Activated B cell treated with CpG ODN at 0.5 μM for 24 hours (primary cell): ENCODE measurements at regions not wholly inside any gene's neighbourhood (a gene's known extent, or its start where the extent isn't known, plus 50 kb on each side); places are given as distances from the start of the nearest gene placed in this dataset.
"Not testable (repeated sequence)": the region's sequence is repeated elsewhere in the genome, so short reads cannot be mapped to it uniquely, and the experiment has no call there.

Experiments
- ATAC-seq: fragments of 200-7000 bp; cut with Tn5 transposase; one replicate; pipeline ENCODE4 v1.10.0; 2021; ENCODE audit warnings: low read depth, mild to moderate bottlenecking, moderate library complexity
- CTCF ChIA-PET: fragments of 350-600 bp; sonication (Branson Sonifier 250); formaldehyde crosslinking; loops from one replicate; lab custom pipeline; 2021; ENCODE audit warnings: antibody characterized with exemption; lab: Charles Lee
- POLR2A ChIA-PET: fragments of 350-600 bp; sonication (Branson Sonifier 250); formaldehyde crosslinking; loops from one replicate; lab custom pipeline; 2021; ENCODE audit warnings: antibody characterized with exemption; lab: Charles Lee
- DNase-seq: peaks from one replicate; pipeline ENCODE4 v3.0.0; 2022
- H3K27ac Mint-ChIP-seq: one replicate; pipeline ENCODE4 v1.8.0; 2020; ENCODE audit warnings: mixed read lengths
- H3K27me3 Mint-ChIP-seq: one replicate; pipeline ENCODE4 v1.8.0; 2021; ENCODE audit warnings: mixed read lengths
- H3K36me3 Mint-ChIP-seq: one replicate; pipeline ENCODE4 v1.8.0; 2021; ENCODE audit warnings: low read depth, mixed read lengths
- H3K4me1 Mint-ChIP-seq: one replicate; pipeline ENCODE4 v1.8.0; 2021; ENCODE audit warnings: mixed read lengths
- H3K4me3 Mint-ChIP-seq: one replicate; pipeline ENCODE4 v1.8.0; 2020; ENCODE audit warnings: mild to moderate bottlenecking, mixed read lengths
- H3K9me3 Mint-ChIP-seq: one replicate; pipeline ENCODE4 v1.8.0; 2020; ENCODE audit warnings: mixed read lengths
- intact Hi-C: fragments of 100-400 bp; cut with micrococcal nuclease; formaldehyde crosslinking; loops from one replicate; pipeline ENCODE4 v1.15.1; 2024
- TF ChIP-seq, protein P1 (sequence below): fragments of 200-600 bp; IDR thresholded peaks from one replicate; pipeline ENCODE4 v1.8.0; 2022; ENCODE audit warnings: antibody characterized with exemption, mild to moderate bottlenecking

GRCh38 chr1:83058327-83058726 lies 940.6 kb downstream of the TTLL7 start:
- H3K27ac Mint-ChIP-seq: no peak overlapping the region
- H3K27me3 Mint-ChIP-seq: no peaks in the 10 kb centered on the region
- CTCF ChIA-PET: no interaction called here
- intact Hi-C loops: no loop called here
- no peaks in the 10 kb centered on the region for H3K4me1 Mint-ChIP-seq
- no peak overlapping the region for H3K4me3 Mint-ChIP-seq
- POLR2A ChIA-PET: no interaction called here
- DNase-seq (no peak), ATAC-seq (no peak)
- no peaks in the 10 kb centered on the region for H3K36me3 Mint-ChIP-seq
- no peaks in the 10 kb centered on the region for H3K9me3 Mint-ChIP-seq
- TF ChIP-seq, protein P1, sequence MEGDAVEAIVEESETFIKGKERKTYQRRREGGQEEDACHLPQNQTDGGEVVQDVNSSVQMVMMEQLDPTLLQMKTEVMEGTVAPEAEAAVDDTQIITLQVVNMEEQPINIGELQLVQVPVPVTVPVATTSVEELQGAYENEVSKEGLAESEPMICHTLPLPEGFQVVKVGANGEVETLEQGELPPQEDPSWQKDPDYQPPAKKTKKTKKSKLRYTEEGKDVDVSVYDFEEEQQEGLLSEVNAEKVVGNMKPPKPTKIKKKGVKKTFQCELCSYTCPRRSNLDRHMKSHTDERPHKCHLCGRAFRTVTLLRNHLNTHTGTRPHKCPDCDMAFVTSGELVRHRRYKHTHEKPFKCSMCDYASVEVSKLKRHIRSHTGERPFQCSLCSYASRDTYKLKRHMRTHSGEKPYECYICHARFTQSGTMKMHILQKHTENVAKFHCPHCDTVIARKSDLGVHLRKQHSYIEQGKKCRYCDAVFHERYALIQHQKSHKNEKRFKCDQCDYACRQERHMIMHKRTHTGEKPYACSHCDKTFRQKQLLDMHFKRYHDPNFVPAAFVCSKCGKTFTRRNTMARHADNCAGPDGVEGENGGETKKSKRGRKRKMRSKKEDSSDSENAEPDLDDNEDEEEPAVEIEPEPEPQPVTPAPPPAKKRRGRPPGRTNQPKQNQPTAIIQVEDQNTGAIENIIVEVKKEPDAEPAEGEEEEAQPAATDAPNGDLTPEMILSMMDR: no peak

GRCh38 chr1:83055391-83056170 lies 943.4 kb downstream of the TTLL7 start:
- TF ChIP-seq, protein P1: no peak
- intact Hi-C loops: no loop called here
- Mint-ChIP-seq H3K27me3 (no peaks in the 10 kb centered on the region), H3K4me3 (no peak overlapping the region), H3K9me3 (peaks cover 10% of the 10 kb centered on the region), H3K4me1 (no peaks in the 10 kb centered on the region), H3K36me3 (peaks cover 3% of the 10 kb centered on the region), H3K27ac (no peak overlapping the region)
- ATAC-seq (no peak), DNase-seq (no peak)
- ChIA-PET CTCF (no interaction called here), POLR2A (no interaction called here)

DNA sequence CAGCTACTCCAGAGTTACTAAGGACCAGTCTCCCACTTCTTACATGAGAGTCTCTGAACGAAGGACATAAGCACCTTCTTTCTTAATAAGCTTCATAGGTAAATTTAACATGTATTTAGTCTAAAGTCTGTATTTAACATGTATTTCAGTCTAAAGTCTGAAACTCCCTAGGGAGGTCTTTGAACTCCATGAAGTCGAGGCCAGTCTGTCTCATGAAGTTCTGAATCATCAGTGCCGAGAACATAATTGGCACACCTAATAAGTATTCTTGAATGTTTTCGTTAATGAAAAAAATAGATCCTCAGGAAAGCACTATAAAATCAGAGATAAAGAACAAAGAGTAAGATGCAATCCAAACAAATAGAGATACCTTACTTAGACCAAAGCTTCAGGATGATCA lies 945.5 kb downstream of the TTLL7 start:
- peaks cover 10% of the 10 kb centered on the region for H3K9me3 Mint-ChIP-seq
- TF ChIP-seq, protein P1: no peak
- no peak overlapping the region for H3K27ac Mint-ChIP-seq
- H3K27me3 Mint-ChIP-seq: no peaks in the 10 kb centered on the region
- POLR2A ChIA-PET: no interaction called here
- H3K4me3 Mint-ChIP-seq: no peak overlapping the region
- ATAC-seq: no peak
- CTCF ChIA-PET: no interaction called here
- no peaks in the 10 kb centered on the region for H3K4me1 Mint-ChIP-seq
- intact Hi-C loops: no loop called here
- peaks cover 3% of the 10 kb centered on the region for H3K36me3 Mint-ChIP-seq
- DNase-seq: no peak

GRCh38 chr1:83052865-83053264 lies 946.1 kb downstream of the TTLL7 start:
- no peak for DNase-seq
- TF ChIP-seq, protein P1: no peak
- Mint-ChIP-seq H3K4me1 (no peaks in the 10 kb centered on the region), H3K9me3 (peaks cover 10% of the 10 kb centered on the region), H3K4me3 (no peak overlapping the region), H3K27me3 (no peaks in the 10 kb centered on the region), H3K27ac (no peak overlapping the region), H3K36me3 (peaks cover 3% of the 10 kb centered on the region)
- intact Hi-C loops: no loop called here
- no peak for ATAC-seq
- ChIA-PET POLR2A (no interaction called here), CTCF (no interaction called here)

- DNase-seq, ATAC-seq, CTCF ChIA-PET, H3K4me1 Mint-ChIP-seq, POLR2A ChIA-PET, H3K4me3 Mint-ChIP-seq, H3K27me3 Mint-ChIP-seq, H3K36me3 Mint-ChIP-seq, intact Hi-C loops, H3K27ac Mint-ChIP-seq: not testable (repeated sequence)
- peaks cover 14% of the 10 kb centered on the region for H3K9me3 Mint-ChIP-seq
These were observed 947.9 kb downstream of the TTLL7 start for GRCh38 chr1:83051053-83051452.
